PC-3 (cell line): ENCODE measurements at regions not wholly inside any gene's neighbourhood (a gene's known extent, or its start where the extent isn't known, plus 50 kb on each side); places are given as distances from the start of the nearest gene placed in this dataset.

Experiments
- EZH2 ChIP-seq: fragments of 300-600 bp; sonication (generic); IDR thresholded peaks from one replicate; pipeline ENCODE4 v1.6.1; 2017; ENCODE audit warnings: antibody characterized with exemption, mild to moderate bottlenecking, low read length; ENCODE audit not compliant: unreplicated experiment
- EZH2phosphoT487 ChIP-seq: fragments of 300-600 bp; sonication (generic); IDR thresholded peaks from 2 replicates; pipeline ENCODE4 v1.6.1; 2018; ENCODE audit warnings: mild to moderate bottlenecking, antibody characterized with exemption, low read length, borderline replicate concordance
- TF ChIP-seq, protein P1 (sequence below): fragments of 300-600 bp; sonication (generic); conservative IDR thresholded peaks from 2 replicates; pipeline ENCODE4 v1.5.1; 2017; ENCODE audit warnings: antibody characterized with exemption, low read depth, mild to moderate bottlenecking, low read length

DNA sequence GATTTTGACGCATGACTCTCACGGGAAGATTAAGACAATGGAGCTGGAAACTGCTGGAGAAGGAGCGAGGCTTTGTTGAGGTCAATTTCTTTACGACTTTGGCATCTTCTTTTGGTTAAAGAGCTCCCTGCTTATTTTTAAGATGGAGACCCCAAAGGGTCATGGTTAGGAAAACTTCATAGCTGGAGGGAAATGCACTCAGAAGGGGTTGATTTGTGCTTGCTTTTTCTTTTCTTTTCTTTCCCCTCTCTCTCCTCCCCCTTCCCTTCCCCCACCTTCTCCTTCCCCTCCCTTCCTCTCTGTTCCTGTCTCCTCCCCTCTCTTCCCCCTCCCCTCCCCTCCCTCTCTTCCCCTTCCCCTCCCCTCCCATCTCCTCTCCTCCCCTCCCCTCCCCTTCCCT lies 79.0 kb downstream of the TNP1 start:
- TF ChIP-seq EZH2 (no peak), EZH2phosphoT487 (no peak)
- TF ChIP-seq, protein P1, sequence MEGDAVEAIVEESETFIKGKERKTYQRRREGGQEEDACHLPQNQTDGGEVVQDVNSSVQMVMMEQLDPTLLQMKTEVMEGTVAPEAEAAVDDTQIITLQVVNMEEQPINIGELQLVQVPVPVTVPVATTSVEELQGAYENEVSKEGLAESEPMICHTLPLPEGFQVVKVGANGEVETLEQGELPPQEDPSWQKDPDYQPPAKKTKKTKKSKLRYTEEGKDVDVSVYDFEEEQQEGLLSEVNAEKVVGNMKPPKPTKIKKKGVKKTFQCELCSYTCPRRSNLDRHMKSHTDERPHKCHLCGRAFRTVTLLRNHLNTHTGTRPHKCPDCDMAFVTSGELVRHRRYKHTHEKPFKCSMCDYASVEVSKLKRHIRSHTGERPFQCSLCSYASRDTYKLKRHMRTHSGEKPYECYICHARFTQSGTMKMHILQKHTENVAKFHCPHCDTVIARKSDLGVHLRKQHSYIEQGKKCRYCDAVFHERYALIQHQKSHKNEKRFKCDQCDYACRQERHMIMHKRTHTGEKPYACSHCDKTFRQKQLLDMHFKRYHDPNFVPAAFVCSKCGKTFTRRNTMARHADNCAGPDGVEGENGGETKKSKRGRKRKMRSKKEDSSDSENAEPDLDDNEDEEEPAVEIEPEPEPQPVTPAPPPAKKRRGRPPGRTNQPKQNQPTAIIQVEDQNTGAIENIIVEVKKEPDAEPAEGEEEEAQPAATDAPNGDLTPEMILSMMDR: no peak
